ENCODE measurements at regions not wholly inside any gene's neighbourhood (a gene's known extent, or its start where the extent isn't known, plus 50 kb on each side); places are given as distances from the start of the nearest gene placed in this dataset.
A peak's percentile ranks its signal among the peaks of the same experiment; 100 is the strongest.

GRCh38 chr4:59086410-59086809 is 1976.2 kb upstream of the IGFBP7 start:
- no peak for DNase-seq

DNA sequence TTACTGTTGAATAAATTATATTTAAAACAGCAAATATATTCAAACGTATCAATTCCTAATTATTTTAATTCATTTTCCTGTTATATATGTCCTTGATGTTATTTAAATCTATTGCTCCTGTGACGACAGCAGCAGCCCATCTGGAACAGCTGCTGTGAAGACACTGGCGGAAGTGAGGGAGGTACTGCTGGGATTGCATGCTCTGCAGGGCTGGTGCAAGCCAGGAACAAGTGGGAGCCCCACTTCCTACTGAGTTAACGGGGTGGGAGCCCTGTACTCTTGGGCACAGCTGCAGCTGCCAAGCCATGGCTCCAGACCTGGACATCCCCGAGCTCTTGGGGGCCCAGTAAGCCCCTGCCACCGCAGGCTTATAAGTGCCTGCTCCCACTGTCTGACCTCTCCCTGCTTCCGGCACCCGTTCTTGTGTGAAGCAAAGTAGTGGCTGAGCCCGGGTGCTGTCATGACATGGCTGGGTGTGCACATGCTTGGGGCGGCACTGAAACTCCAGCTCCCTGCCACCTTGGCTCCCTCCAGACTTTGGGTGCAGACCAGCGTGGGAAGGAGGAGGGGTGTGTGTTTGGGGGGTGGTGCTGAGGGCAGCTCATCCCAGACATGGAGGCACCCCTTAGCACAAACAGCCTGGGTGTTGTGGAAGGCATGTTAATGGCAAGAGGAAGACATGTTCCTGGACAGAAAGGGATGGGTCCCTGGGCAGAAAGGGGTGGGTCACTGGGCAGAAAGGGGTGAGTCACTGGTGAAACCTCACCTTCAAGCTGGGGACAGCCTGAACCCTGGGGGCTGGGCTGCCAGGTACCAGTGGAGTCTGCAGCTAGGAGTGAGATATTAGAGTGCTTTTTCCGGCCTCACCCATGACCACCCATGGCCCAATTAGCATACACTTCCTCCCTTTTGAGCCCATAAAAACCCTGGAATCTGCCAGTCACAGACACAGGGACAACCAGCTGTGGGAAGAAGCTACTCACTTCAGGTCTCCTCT is 1981.3 kb upstream of the IGFBP7 start:
- peak; percentile 3 for DNase-seq

- DNase-seq = no peak
Measured at GRCh38 chr4:59094505-59094904, 1984.3 kb upstream of the IGFBP7 start.

DNA sequence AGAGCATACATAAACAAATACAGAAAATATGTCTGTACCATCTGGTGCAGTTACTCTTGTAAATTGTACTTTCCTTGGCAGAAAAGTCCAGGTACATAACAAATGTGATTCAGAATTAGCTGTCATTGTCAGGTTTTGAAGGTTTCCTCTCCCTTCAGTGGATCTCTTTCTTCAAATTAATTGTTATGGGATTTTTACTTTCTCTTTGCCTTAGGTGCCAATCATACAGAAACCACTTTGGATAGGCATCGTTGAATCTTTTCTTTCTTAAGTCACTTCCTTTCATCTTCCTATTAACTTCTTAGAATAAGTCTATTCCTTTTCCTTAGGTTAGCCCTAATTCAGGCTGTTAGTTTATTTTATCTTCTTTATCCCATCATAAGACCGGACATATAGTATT is 1992.1 kb upstream of the IGFBP7 start:
- no peak for DNase-seq

DNA sequence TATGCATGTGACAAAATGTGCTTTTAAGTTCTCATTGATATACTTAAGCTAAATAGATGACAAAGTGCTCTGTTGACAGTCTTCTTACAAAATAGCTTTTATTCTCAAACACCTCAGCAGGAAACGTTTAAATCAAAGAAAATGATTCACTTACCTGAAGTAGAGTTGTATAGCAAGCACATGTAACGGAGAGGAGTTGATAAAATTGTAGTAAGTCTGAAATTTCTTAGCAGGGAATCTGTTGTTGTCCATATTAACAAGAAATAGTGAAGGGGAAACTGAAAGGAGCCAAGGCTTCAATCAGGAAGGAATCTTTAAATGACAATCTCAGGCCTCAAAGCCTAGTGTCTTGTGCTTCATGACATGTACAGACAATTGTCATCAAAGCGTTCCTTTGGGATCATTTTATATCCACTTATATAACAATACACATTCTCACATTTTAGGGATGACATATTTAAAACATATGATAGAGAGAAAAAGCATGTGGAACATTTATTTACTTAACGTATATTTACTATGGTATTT is 2010.2 kb upstream of the IGFBP7 start:
- no peak for DNase-seq

DNA sequence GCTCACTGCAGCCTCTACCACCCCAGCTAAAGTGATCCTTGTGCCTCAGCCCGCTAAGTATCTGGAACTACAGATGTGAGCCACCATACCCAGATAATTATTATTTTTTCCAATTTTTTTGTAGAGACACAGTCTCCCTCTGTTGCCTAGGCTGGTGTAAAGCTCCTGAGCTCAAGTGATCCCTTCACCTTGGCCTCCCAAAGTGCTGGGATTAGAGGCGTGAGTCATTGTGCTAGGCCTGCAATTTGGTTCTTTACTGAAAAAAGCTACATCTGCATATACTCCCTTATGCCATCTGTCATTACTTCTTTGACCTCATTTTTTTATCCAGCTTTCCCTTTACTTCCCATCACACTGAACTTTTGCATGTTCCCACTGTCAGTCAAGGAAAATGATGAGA is 2012.4 kb upstream of the IGFBP7 start:
- DNase-seq = no peak

GRCh38 chr4:59126159-59126558 is 2016.0 kb upstream of the IGFBP7 start:
- DNase-seq = no peak

DNA sequence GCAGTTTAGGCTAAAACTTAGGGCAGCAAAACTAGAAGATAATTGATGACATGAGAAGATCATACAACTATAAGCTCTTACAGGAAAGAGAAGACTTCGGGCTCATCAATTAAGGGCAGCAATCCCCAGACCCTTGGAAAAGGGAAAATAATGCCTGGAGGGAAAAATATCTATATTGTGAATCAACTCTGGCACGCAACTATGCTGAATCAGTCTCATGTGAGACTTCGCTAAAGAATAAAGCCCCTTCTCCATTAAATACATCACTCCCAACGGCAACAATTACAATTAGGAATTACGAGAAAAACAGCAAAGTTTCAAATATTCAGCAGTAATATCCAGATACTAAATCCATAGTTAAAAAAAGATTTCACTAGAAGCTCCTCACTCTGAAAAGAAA is 2016.8 kb upstream of the IGFBP7 start:
- DNase-seq = no peak

DNA sequence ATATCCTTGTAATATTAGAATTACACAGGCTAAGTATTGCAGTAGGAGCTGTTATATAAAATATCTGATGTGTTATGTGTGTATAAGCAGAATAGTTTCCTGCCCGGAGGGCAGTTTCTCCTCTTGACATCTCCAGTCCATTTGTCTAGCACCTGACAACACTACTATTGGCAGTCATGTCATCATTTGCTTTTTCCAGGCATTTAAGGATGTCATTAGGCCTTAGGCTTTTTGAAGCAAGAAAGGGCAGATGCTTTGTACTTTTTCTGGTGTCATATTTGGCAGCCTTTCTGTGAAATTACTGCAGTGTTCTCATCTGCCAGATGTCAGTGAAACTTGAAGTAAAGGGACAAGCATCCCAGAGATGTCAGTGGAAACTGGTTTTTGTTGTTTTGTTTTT is 2017.6 kb upstream of the IGFBP7 start:
- DNase-seq = peak; percentile 26

GRCh38 chr4:59135248-59135985 is 2025.2 kb upstream of the IGFBP7 start:
- no peak for DNase-seq

DNA sequence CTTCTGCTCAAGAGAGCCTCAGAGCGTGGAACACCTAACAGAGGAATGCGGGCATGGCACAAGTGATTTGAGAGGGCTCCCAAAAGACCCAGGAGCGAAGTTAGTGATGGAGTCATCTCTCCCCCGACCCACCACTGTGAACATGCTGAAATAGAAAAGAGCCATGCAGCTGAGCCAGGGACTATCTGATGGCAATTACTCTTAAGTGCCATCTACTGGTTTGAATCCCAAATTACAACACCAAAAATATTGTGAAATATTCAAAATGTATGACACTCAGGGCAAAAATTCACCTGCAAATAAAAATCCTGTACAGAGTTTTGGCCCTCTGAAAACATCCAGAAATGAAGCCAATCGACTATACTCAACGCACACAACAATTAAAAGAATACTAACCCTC is 2038.9 kb upstream of the ADGRL3 start:
- DNase-seq = no peak

DNA sequence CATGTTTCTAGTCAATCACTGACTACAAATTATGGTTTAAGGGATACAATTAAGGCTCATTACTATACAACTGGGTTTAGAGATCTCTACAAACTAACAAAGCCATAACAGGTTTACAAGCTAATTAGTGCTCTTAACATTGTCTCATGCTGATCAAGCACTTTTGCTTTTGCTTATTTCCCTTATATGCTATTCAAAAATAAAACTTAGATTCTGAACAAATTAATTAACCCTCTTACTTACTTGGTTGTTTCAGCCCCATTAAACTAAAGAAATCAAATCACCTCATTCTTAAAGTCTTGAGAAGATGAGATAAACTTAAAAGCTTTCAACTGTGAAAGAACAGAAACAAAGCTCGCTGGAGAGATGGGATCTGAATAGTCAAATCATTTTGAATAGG is 2024.5 kb upstream of the ADGRL3 start:
- DNase-seq = no peak

DNA sequence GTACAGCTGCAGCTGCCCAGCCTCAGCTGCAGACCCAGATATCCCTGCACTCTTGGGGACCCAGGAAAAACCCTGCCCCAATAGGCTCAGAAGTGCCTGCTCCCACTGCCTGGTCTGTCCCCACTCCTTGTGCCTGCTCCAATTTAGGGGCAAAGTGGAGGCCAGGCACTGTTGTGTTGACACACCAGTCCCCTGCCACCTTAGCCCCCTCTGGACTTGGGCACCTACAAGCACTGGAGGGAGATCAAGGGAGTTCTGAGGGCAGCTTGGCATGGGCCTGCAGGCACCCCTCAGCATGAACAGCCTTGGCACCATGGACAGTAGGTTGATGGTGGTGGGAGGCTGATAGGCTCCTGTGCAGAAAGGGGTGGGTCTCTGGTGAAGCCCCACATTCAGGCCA is 2020.8 kb upstream of the ADGRL3 start:
- DNase-seq = no peak

GRCh38 chr4:59180161-59180560 is 2020.0 kb upstream of the ADGRL3 start:
- DNase-seq = no peak

GRCh38 chr4:59180969-59181368 is 2019.2 kb upstream of the ADGRL3 start:
- DNase-seq = no peak

DNA sequence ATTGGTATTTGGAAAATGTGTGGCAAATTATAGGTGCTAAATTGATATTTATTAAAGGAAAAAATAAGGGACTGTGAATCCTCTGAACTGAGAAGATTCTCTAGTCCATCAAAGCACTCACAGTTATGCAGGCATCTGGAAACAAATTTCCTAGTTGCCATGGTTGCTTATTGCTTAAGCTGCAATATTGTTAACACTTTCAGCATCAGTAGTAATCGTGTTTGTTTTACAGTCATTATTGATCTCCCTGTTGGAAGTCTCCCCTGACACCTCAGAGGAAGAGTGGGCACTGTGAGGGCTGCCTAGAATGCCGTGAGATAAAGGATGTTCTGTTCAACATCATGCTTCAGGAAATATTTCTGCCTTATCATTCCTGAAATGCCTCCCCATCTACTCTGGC is 2004.3 kb upstream of the ADGRL3 start:
- peak; percentile 33 for DNase-seq

GRCh38 chr4:59200992-59201391 is 1999.1 kb upstream of the ADGRL3 start:
- DNase-seq = peak; percentile 10

DNA sequence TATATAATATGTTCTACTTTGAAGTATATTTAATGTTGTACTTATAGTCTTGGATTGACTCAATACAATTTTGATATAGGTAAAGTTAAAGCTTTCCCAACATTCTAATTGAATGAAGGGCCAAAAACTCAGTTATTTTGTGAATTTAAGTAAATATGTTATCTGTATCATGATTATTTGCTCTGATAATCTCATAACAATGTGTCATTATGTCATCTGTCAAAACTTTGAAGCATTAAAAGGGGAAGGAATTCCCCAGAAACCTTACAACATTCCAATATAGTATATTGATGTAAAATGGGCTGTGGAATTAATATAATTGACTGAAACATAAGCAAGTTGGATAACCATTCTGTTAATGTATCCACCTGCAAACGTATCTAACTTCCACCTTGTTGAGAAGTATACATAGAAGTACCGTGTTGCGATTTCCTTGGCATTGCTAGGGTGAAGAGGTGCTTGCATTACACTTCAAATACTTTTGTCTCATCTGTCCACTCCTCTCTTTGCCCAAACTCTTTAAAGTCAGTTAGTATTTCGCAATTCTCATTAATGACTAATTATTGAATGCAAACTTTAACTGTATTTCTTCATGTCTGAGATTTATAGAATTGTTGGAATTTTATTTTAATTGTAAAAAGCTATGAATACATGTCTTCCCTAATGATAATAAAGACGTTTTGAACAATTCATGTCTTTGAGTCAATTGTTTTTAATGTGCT is 1982.1 kb upstream of the ADGRL3 start:
- DNase-seq = no peak

GRCh38 chr4:59222221-59222620 is 1977.9 kb upstream of the ADGRL3 start:
- no peak for DNase-seq

GRCh38 chr4:59223292-59223941 is 1976.7 kb upstream of the ADGRL3 start:
- no peak for DNase-seq

- DNase-seq = no peak
Measured at GRCh38 chr4:59238212-59238611, 1961.9 kb upstream of the ADGRL3 start.

DNA sequence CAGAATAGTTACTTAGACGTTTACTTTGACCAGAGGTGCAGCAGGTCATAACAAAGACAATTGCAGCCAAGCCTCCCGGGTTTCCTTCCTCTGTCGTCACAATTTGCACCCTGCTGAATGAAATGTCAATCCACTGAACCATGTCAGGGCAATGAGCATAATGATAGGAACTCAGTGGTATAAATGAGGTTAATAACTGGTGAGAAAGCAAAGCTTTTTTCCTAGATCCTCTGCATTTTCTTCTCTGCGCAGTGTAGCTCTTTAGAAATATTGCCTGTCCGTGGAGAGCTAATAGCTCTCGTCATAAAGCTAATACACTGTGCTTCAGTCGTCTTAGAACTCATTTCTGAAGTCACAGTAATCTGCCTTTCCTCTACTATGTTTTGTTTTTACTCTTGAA is 1960.1 kb upstream of the ADGRL3 start:
- DNase-seq = peak; percentile 61

GRCh38 chr4:59243038-59243437 is 1957.1 kb upstream of the ADGRL3 start:
- DNase-seq = no peak
